WTC11 (cell line): ENCODE measurements at regions not wholly inside any gene's neighbourhood (a gene's known extent, or its start where the extent isn't known, plus 50 kb on each side); places are given as distances from the start of the nearest gene placed in this dataset.

Experiments used
- ATAC-seq: fragments of 200-7000 bp; cut with Tn5 transposase; 2 replicates; pipeline ENCODE4 v1.10.0; 2021; ENCODE audit warnings: mild to moderate bottlenecking, moderate library complexity
- CTCF ChIA-PET: fragments of 300-600 bp; sonication (Branson Sonifier 250); formaldehyde crosslinking; loops from one replicate; lab custom pipeline; 2021; ENCODE audit warnings: antibody characterized with exemption; lab: Charles Lee
- POLR2A ChIA-PET: fragments of 350-600 bp; sonication (Branson Sonifier 250); formaldehyde crosslinking; loops from one replicate; lab custom pipeline; 2021; ENCODE audit warnings: antibody characterized with exemption; lab: Charles Lee
- DNase-seq: peaks from one replicate; pipeline ENCODE4 v3.0.0; 2021; ENCODE audit warnings: low spot score
- H3K27ac Mint-ChIP-seq: 2 replicates; pipeline ENCODE4 v1.8.0; 2021; ENCODE audit warnings: mixed read lengths
- H3K27me3 Mint-ChIP-seq: 2 replicates; pipeline ENCODE4 v1.8.0; 2021; ENCODE audit warnings: low read depth, mild to moderate bottlenecking, moderate library complexity, mixed read lengths
- H3K36me3 Mint-ChIP-seq: 2 replicates; pipeline ENCODE4 v1.8.0; 2021; ENCODE audit warnings: mixed read lengths
- H3K4me1 Mint-ChIP-seq: 2 replicates; pipeline ENCODE4 v1.8.0; 2022; ENCODE audit warnings: mixed read lengths
- H3K4me3 Mint-ChIP-seq: 2 replicates; pipeline ENCODE4 v1.8.0; 2021; ENCODE audit warnings: mild to moderate bottlenecking, moderate library complexity, mixed read lengths
- H3K9me3 Mint-ChIP-seq: 2 replicates; pipeline ENCODE4 v1.8.0; 2021; ENCODE audit warnings: mixed read lengths
- ATF1 ChIP-seq: sonication (generic); formaldehyde crosslinking; IDR thresholded peaks from 2 replicates; pipeline ENCODE4 v1.8.1; 2023; ENCODE audit warnings: mild to moderate bottlenecking, moderate library complexity, missing genetic modification reagents
- ATF3 ChIP-seq: sonication (generic); formaldehyde crosslinking; conservative IDR thresholded peaks from 2 replicates; pipeline ENCODE4 v1.8.1; 2022; ENCODE audit warnings: mild to moderate bottlenecking, missing genetic modification reagents
- CREM ChIP-seq: sonication (generic); formaldehyde crosslinking; IDR thresholded peaks from 2 replicates; pipeline ENCODE4 v1.8.1; 2022; ENCODE audit warnings: mild to moderate bottlenecking, missing genetic modification reagents, moderate library complexity
- E2F4 ChIP-seq: sonication (generic); formaldehyde crosslinking; IDR thresholded peaks from 2 replicates; pipeline ENCODE4 v1.8.1; 2022; ENCODE audit warnings: low read depth, mild to moderate bottlenecking, moderate library complexity, missing genetic modification reagents, borderline replicate concordance
- ELF4 ChIP-seq: sonication (generic); formaldehyde crosslinking; IDR thresholded peaks from 2 replicates; pipeline ENCODE4 v1.8.1; 2022; ENCODE audit warnings: low read depth, mild to moderate bottlenecking, moderate library complexity, missing genetic modification reagents
- ESRRA ChIP-seq: sonication (generic); formaldehyde crosslinking; IDR thresholded peaks from 2 replicates; pipeline ENCODE4 v1.8.1; 2022; ENCODE audit warnings: mild to moderate bottlenecking, missing genetic modification reagents, borderline replicate concordance
- FOXJ3 ChIP-seq: sonication (generic); formaldehyde crosslinking; IDR thresholded peaks from 2 replicates; pipeline ENCODE4 v1.9.0; 2021; ENCODE audit warnings: missing genetic modification reagents, mild to moderate bottlenecking, borderline replicate concordance
- FOXP1 ChIP-seq: sonication (generic); formaldehyde crosslinking; IDR thresholded peaks from 2 replicates; pipeline ENCODE4 v1.8.0; 2022; ENCODE audit warnings: missing genetic modification reagents, mild to moderate bottlenecking, moderate library complexity, borderline replicate concordance
- GABPB1 ChIP-seq: sonication (generic); formaldehyde crosslinking; IDR thresholded peaks from 2 replicates; pipeline ENCODE4 v1.8.1; 2023; ENCODE audit warnings: mild to moderate bottlenecking, missing genetic modification reagents
- GTF2I ChIP-seq: fragments of 250-450 bp; sonication (Bioruptor Pico); conservative IDR thresholded peaks from 2 replicates; pipeline ENCODE4 v1.4.0; 2021; ENCODE audit warnings: mild to moderate bottlenecking
- IRF2 ChIP-seq: sonication (generic); formaldehyde crosslinking; IDR thresholded peaks from 2 replicates; pipeline ENCODE4 v1.8.0; 2022; ENCODE audit warnings: low read depth, missing genetic modification reagents, borderline replicate concordance
- KAT7 ChIP-seq: sonication (generic); formaldehyde crosslinking; IDR thresholded peaks from 2 replicates; pipeline ENCODE4 v1.8.1; 2023; ENCODE audit warnings: missing genetic modification reagents, mild to moderate bottlenecking, borderline replicate concordance
- OVOL2 ChIP-seq: fragments of 250-450 bp; sonication (Bioruptor Pico); IDR thresholded peaks from 2 replicates; pipeline ENCODE4 v1.9.0; 2021; ENCODE audit warnings: mild to moderate bottlenecking, borderline replicate concordance
- PRRX2 ChIP-seq: fragments of 250-450 bp; sonication (Bioruptor Pico); IDR thresholded peaks from 2 replicates; pipeline ENCODE4 v1.8.0; 2021; ENCODE audit warnings: mild to moderate bottlenecking
- SP1 ChIP-seq: sonication (generic); formaldehyde crosslinking; conservative IDR thresholded peaks from 2 replicates; pipeline ENCODE4 v1.8.1; 2022; ENCODE audit warnings: missing genetic modification reagents
- TCF7 ChIP-seq: sonication (generic); formaldehyde crosslinking; IDR thresholded peaks from 2 replicates; pipeline ENCODE4 v1.8.0; 2022; ENCODE audit warnings: mild to moderate bottlenecking, low read depth, missing genetic modification reagents, moderate library complexity
- TP53 ChIP-seq: sonication (generic); formaldehyde crosslinking; IDR thresholded peaks from 2 replicates; pipeline ENCODE4 v1.8.1; 2023; ENCODE audit warnings: mild to moderate bottlenecking, missing genetic modification reagents
- ZNF219 ChIP-seq: sonication (generic); formaldehyde crosslinking; IDR thresholded peaks from 2 replicates; pipeline ENCODE4 v1.8.0; 2023; ENCODE audit warnings: missing genetic modification reagents, mild to moderate bottlenecking, borderline replicate concordance
- ZNF317 ChIP-seq: sonication (generic); formaldehyde crosslinking; IDR thresholded peaks from 2 replicates; pipeline ENCODE4 v1.8.1; 2023; ENCODE audit warnings: low read depth, mild to moderate bottlenecking, moderate library complexity, missing genetic modification reagents, borderline replicate concordance
- ZNF671 ChIP-seq: fragments of 250-450 bp; sonication (Bioruptor Pico); IDR thresholded peaks from 2 replicates; pipeline ENCODE4 v1.8.0; 2021; ENCODE audit warnings: mild to moderate bottlenecking
- TF ChIP-seq, protein P1 (sequence below): fragments of 200-600 bp; IDR thresholded peaks from 2 replicates; pipeline ENCODE4 v1.8.0; 2022; ENCODE audit warnings: antibody characterized with exemption
- TF ChIP-seq, protein P2 (sequence below): sonication (generic); formaldehyde crosslinking; IDR thresholded peaks from 2 replicates; pipeline ENCODE4 v1.8.1; 2022; ENCODE audit warnings: mild to moderate bottlenecking, missing genetic modification reagents, moderate library complexity, borderline replicate concordance

GRCh38 chr7:156492170-156492569, 148.4 kb upstream of the RNF32 start:
- ATAC-seq: no peak
- no peak for TF ChIP-seq OVOL2 (CRISPR knock-in tag)
- TF ChIP-seq ESRRA (CRISPR knock-in tag): no peak
- TF ChIP-seq KAT7 (CRISPR knock-in tag): no peak
- no peak for TF ChIP-seq ATF3 (CRISPR knock-in tag)
- TF ChIP-seq E2F4 (CRISPR knock-in tag): no peak
- TF ChIP-seq, protein P1, sequence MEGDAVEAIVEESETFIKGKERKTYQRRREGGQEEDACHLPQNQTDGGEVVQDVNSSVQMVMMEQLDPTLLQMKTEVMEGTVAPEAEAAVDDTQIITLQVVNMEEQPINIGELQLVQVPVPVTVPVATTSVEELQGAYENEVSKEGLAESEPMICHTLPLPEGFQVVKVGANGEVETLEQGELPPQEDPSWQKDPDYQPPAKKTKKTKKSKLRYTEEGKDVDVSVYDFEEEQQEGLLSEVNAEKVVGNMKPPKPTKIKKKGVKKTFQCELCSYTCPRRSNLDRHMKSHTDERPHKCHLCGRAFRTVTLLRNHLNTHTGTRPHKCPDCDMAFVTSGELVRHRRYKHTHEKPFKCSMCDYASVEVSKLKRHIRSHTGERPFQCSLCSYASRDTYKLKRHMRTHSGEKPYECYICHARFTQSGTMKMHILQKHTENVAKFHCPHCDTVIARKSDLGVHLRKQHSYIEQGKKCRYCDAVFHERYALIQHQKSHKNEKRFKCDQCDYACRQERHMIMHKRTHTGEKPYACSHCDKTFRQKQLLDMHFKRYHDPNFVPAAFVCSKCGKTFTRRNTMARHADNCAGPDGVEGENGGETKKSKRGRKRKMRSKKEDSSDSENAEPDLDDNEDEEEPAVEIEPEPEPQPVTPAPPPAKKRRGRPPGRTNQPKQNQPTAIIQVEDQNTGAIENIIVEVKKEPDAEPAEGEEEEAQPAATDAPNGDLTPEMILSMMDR: no peak
- no peak for TF ChIP-seq GABPB1 (CRISPR knock-in tag)
- no peak for TF ChIP-seq IRF2
- ChIA-PET CTCF (no interaction called here), POLR2A (no interaction called here)
- no peak overlapping the region for H3K4me3 Mint-ChIP-seq
- no peak for DNase-seq
- H3K9me3 Mint-ChIP-seq: no peaks in the 10 kb centered on the region
- no peaks in the 10 kb centered on the region for H3K36me3 Mint-ChIP-seq
- no peak overlapping the region for H3K27ac Mint-ChIP-seq
- peaks cover 3% of the 10 kb centered on the region for H3K4me1 Mint-ChIP-seq
- no peaks in the 10 kb centered on the region for H3K27me3 Mint-ChIP-seq

- Mint-ChIP-seq H3K36me3 (no peaks in the 10 kb centered on the region), H3K4me1 (peaks cover 3% of the 10 kb centered on the region), H3K4me3 (no peak overlapping the region), H3K9me3 (no peaks in the 10 kb centered on the region), H3K27me3 (no peaks in the 10 kb centered on the region), H3K27ac (no peak overlapping the region)
- DNase-seq (no peak), ATAC-seq (no peak)
- ChIA-PET POLR2A (no interaction called here), CTCF (interaction anchor here (0.5 kb wide), 1 partner anchor 1187 kb away, joined by 3 read pairs; no protein-coding TSS in a partner anchor)
- TF ChIP-seq ATF1 (CRISPR knock-in tag) (no peak), ESRRA (CRISPR knock-in tag) (no peak), PRRX2 (CRISPR knock-in tag) (no peak), ZNF671 (CRISPR knock-in tag) (no peak), FOXJ3 (CRISPR knock-in tag) (no peak), CREM (CRISPR knock-in tag) (no peak), ELF4 (CRISPR knock-in tag) (no peak), GTF2I (no peak), TCF7 (no peak), TP53 (CRISPR knock-in tag) (no peak), SP1 (CRISPR knock-in tag) (no peak), ATF3 (CRISPR knock-in tag) (no peak), ZNF219 (no peak), FOXP1 (no peak), IRF2 (no peak), ZNF317 (no peak)
Observed at GRCh38 chr7:156491435-156491834, 149.1 kb upstream of the RNF32 start.

DNA sequence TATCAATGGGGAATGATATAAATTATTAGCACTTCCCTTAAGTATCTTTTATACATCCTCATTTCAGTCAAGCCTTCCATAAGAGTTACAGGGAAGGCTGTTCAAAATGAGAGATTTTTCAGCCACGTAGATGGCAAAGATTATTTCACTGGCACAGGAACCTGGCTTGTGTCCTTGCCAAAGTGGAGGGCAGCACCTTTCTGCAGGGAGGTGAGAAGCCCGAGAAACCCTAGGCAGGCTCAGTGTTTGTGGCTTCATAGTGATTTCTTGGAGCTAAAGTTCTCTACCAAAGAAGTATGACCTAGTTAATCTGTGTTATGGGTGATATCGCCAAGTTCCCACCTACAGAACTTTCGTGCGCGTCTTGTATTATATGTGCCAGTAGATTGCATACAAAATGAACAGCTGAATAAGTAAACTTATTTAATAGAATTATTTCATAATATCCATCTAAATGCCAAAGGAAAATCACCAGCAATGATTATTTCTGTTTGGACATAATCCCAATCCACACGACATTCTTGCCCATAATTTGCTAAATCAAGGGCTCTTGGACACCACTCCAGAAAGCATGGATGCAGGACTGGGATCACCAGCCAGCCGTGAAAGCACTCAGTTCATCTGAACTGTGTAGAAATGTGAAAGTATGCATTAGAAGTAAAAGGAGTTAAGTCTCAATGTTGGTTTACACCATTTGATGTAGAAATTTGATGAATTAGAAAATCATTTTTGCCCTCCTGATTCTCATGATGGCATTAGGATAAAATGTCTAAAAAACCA, 150.4 kb upstream of the RNF32 start:
- Mint-ChIP-seq H3K36me3 (no peaks in the 10 kb centered on the region), H3K4me1 (peaks cover 3% of the 10 kb centered on the region), H3K4me3 (no peak overlapping the region), H3K27ac (no peak overlapping the region), H3K27me3 (no peaks in the 10 kb centered on the region), H3K9me3 (no peaks in the 10 kb centered on the region)
- DNase-seq (no peak), ATAC-seq (no peak)
- CTCF ChIA-PET: no interaction called here
- POLR2A ChIA-PET: no interaction called here
- TF ChIP-seq ELF4 (CRISPR knock-in tag): no peak
- TF ChIP-seq KAT7 (CRISPR knock-in tag): no peak
- TF ChIP-seq, protein P2, sequence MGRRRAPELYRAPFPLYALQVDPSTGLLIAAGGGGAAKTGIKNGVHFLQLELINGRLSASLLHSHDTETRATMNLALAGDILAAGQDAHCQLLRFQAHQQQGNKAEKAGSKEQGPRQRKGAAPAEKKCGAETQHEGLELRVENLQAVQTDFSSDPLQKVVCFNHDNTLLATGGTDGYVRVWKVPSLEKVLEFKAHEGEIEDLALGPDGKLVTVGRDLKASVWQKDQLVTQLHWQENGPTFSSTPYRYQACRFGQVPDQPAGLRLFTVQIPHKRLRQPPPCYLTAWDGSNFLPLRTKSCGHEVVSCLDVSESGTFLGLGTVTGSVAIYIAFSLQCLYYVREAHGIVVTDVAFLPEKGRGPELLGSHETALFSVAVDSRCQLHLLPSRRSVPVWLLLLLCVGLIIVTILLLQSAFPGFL (CRISPR knock-in tag): no peak
